ENCODE measurements at regions not wholly inside any gene's neighbourhood (a gene's known extent, or its start where the extent isn't known, plus 50 kb on each side); places are given as distances from the start of the nearest gene placed in this dataset.
"Not testable (repeated sequence)": the region's sequence is repeated elsewhere in the genome, so short reads cannot be mapped to it uniquely, and the experiment has no call there.

GRCh38 chr5:74457876-74458275, 182.7 kb downstream of the ENC1 start:
- no peak for DNase-seq

GRCh38 chr5:74454263-74455030, 186.1 kb downstream of the ENC1 start:
- DNase-seq: no peak

- DNase-seq: peak; percentile 3 to 55
Observed at GRCh38 chr5:74452856-74453255, 187.7 kb downstream of the ENC1 start.

- no peak for DNase-seq
Observed at GRCh38 chr5:74450095-74450494, 190.4 kb downstream of the ENC1 start.

- no peak for DNase-seq
Observed at GRCh38 chr5:74446725-74447241, 193.7 kb downstream of the ENC1 start.

GRCh38 chr5:74442466-74442865, 198.1 kb downstream of the ENC1 start:
- DNase-seq: no peak

- no peak for DNase-seq
Observed at GRCh38 chr5:74441616-74442015, 198.9 kb downstream of the ENC1 start.

- DNase-seq: no peak
Observed at GRCh38 chr5:74440341-74440740, 200.2 kb downstream of the ENC1 start.

GRCh38 chr5:74437870-74438269, 202.7 kb downstream of the ENC1 start:
- DNase-seq: not testable (repeated sequence)

- peak in 1 of 2 donors; percentile 15 for DNase-seq
Observed at GRCh38 chr5:74433896-74434829, 206.4 kb downstream of the ENC1 start.

GRCh38 chr5:74433255-74433895, 207.2 kb downstream of the ENC1 start:
- peak in 1 of 2 donors; percentile 1 for DNase-seq

GRCh38 chr5:74432721-74433120, 207.8 kb downstream of the ENC1 start:
- DNase-seq: no peak

GRCh38 chr5:74432216-74432615, 208.3 kb downstream of the ENC1 start:
- no peak for DNase-seq

- no peak for DNase-seq
Observed at GRCh38 chr5:74431290-74431669, 209.2 kb downstream of the ENC1 start.

GRCh38 chr5:74430631-74431289, 209.8 kb downstream of the ENC1 start:
- DNase-seq: no peak

GRCh38 chr5:74429495-74429894, 211.0 kb downstream of the ENC1 start:
- no peak for DNase-seq

GRCh38 chr5:74428876-74429275, 211.7 kb downstream of the ENC1 start:
- DNase-seq: no peak

- DNase-seq: no peak
Observed at GRCh38 chr5:74428275-74428674, 212.3 kb downstream of the ENC1 start.

GRCh38 chr5:74426506-74426905, 214.0 kb downstream of the ENC1 start:
- no peak for DNase-seq

- DNase-seq: no peak
Observed at GRCh38 chr5:74424162-74424868, 216.2 kb downstream of the ENC1 start.

GRCh38 chr5:74423383-74423782, 217.1 kb downstream of the ENC1 start:
- DNase-seq: no peak

- no peak for DNase-seq
Observed at GRCh38 chr5:74422671-74423070, 217.9 kb downstream of the ENC1 start.

Measured in CD4-positive, alpha-beta T cell treated with Interferon alpha-2 for 1 hour (primary cell).